ENCODE measurements at regions not wholly inside any gene's neighbourhood (a gene's known extent, or its start where the extent isn't known, plus 50 kb on each side); places are given as distances from the start of the nearest gene placed in this dataset.

DNA sequence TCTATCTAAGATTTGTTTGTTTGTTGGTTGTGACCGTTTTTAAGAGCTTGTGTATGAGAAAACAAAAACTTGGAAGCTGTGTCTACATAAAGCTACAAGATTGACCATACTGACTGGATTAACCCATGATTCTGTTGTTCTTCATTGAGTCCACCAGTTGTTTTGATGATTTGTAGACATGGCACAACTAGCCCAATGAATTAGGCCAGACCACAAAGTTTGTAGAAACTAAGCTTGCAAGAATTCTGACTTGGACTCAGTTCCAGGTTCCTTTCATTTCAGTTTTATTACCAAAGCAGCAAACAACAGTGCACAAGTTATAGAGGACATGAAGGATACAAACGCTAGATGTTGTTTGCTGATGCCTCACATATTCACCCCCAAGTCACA, 119.3 kb downstream of the RASGEF1B start:
- no peak for TF ChIP-seq POLR2A (IDR thresholded peaks at IDR 0.05; ENCODE audit: low read length)
- no peak for TF ChIP-seq GATA1 (IDR thresholded peaks at IDR 0.05; ENCODE audit: low read depth, low read length)
